DOHH2 (cell line): ENCODE measurements at regions not wholly inside any gene's neighbourhood (a gene's known extent, or its start where the extent isn't known, plus 50 kb on each side); places are given as distances from the start of the nearest gene placed in this dataset.

Experiments
- H3F3A ChIP-seq: fragments of 200-600 bp; sonication (generic), shearing (Covaris generic); 2 replicates; pipeline ENCODE4 v1.6.0; 2016; ENCODE audit warnings: antibody characterized with exemption, mild to moderate bottlenecking; ENCODE audit not compliant: control insufficient read depth, insufficient read depth
- H3K27ac ChIP-seq: fragments of 200-600 bp; sonication (generic); 2 replicates; pipeline ENCODE4 v1.5.1; 2014; ENCODE audit warnings: low read depth, mild to moderate bottlenecking, low read length, moderate library complexity
- H3K27me3 ChIP-seq: fragments of 200-600 bp; sonication (generic); 2 replicates; pipeline ENCODE4 v1.6.1; 2014; ENCODE audit warnings: mild to moderate bottlenecking, low read length, mixed read lengths; ENCODE audit not compliant: control insufficient read depth
- H3K36me3 ChIP-seq: fragments of 200-600 bp; sonication (generic); 2 replicates; pipeline ENCODE4 v1.6.1; 2014; ENCODE audit warnings: mild to moderate bottlenecking, low read length, moderate library complexity, mixed read lengths; ENCODE audit not compliant: control insufficient read depth
- H3K4me1 ChIP-seq: fragments of 200-600 bp; sonication (generic); 2 replicates; pipeline ENCODE4 v1.6.1; 2014; ENCODE audit warnings: mild to moderate bottlenecking, low read length, mixed read lengths; ENCODE audit not compliant: control insufficient read depth
- H3K4me2 ChIP-seq: fragments of 200-600 bp; sonication (generic); 2 replicates; pipeline ENCODE4 v1.6.0; 2014; ENCODE audit warnings: mild to moderate bottlenecking, low read length, moderate library complexity
- H3K4me3 ChIP-seq: fragments of 200-600 bp; sonication (generic); 2 replicates; pipeline ENCODE4 v1.5.1; 2014; ENCODE audit warnings: mild to moderate bottlenecking, low read length, mixed read lengths
- H3K79me2 ChIP-seq: fragments of 200-600 bp; sonication (generic); 2 replicates; pipeline ENCODE4 v1.6.1; 2014; ENCODE audit warnings: mild to moderate bottlenecking, low read length, mixed read lengths; ENCODE audit not compliant: control insufficient read depth
- H3K9me2 ChIP-seq: fragments of 200-600 bp; sonication (generic); replicated peaks from 2 replicates; pipeline ENCODE4 v1.6.1; 2014; ENCODE audit warnings: mild to moderate bottlenecking, low read length, mixed read lengths; ENCODE audit not compliant: control insufficient read depth
- H3K9me3 ChIP-seq: fragments of 200-600 bp; sonication (generic); 2 replicates; pipeline ENCODE4 v1.6.1; 2014; ENCODE audit warnings: antibody characterized with exemption, low read length, mixed read lengths; ENCODE audit not compliant: control insufficient read depth, insufficient read depth
- H4K20me1 ChIP-seq: fragments of 200-600 bp; sonication (generic); 2 replicates; pipeline ENCODE4 v1.6.0; 2014; ENCODE audit warnings: low read depth, mild to moderate bottlenecking, antibody characterized with exemption, low read length, moderate library complexity; ENCODE audit not compliant: control insufficient read depth, insufficient read depth
- EZH2phosphoT487 ChIP-seq: fragments of 200-600 bp; sonication (generic); IDR thresholded peaks from 2 replicates; pipeline ENCODE4 v1.6.1; 2017; ENCODE audit warnings: borderline replicate concordance, mild to moderate bottlenecking, antibody characterized with exemption, low read length, moderate library complexity, mixed read lengths
- TF ChIP-seq, protein P1 (sequence below): fragments of 200-600 bp; sonication (generic); IDR thresholded peaks from one replicate; pipeline ENCODE4 v1.5.1; 2014; ENCODE audit warnings: antibody characterized with exemption, mild to moderate bottlenecking, low read depth, low read length; ENCODE audit not compliant: poor library complexity, severe bottlenecking

DNA sequence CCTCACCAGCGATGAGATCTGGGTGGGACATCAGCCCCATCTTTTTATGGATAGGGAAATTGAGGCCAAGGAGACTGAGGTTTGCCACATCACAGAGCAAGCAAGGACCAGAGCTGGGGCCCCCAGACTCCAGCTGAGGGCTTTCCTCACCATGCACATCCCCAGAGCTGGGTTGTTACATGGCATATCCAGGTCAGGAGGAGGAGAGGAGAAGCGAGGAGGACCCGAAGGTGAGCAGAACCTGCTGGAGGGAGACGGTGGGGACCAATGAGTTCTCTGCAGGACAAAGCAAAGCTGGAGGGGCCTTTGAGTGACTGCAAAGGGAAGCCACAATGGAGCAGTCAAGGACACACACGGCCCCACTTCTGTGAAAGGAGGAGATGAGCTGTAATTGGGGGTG is 255.5 kb upstream of the CSF3R start:
- no peaks in the 10 kb centered on the region for H3K36me3 ChIP-seq
- no peak overlapping the region for H3K4me3 ChIP-seq
- H3K27ac ChIP-seq = no peak overlapping the region
- H3K4me1 ChIP-seq = no peaks in the 10 kb centered on the region
- H3K27me3 ChIP-seq = peaks cover 6% of the 10 kb centered on the region
- TF ChIP-seq, protein P1, sequence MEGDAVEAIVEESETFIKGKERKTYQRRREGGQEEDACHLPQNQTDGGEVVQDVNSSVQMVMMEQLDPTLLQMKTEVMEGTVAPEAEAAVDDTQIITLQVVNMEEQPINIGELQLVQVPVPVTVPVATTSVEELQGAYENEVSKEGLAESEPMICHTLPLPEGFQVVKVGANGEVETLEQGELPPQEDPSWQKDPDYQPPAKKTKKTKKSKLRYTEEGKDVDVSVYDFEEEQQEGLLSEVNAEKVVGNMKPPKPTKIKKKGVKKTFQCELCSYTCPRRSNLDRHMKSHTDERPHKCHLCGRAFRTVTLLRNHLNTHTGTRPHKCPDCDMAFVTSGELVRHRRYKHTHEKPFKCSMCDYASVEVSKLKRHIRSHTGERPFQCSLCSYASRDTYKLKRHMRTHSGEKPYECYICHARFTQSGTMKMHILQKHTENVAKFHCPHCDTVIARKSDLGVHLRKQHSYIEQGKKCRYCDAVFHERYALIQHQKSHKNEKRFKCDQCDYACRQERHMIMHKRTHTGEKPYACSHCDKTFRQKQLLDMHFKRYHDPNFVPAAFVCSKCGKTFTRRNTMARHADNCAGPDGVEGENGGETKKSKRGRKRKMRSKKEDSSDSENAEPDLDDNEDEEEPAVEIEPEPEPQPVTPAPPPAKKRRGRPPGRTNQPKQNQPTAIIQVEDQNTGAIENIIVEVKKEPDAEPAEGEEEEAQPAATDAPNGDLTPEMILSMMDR = no peak
- TF ChIP-seq EZH2phosphoT487 = no peak
- H3F3A ChIP-seq = no peaks in the 10 kb centered on the region
- H4K20me1 ChIP-seq = no peaks in the 10 kb centered on the region
- no peaks in the 10 kb centered on the region for H3K9me2 ChIP-seq
- H3K4me2 ChIP-seq = no peak overlapping the region
- no peaks in the 10 kb centered on the region for H3K9me3 ChIP-seq
- H3K79me2 ChIP-seq = no peaks in the 10 kb centered on the region

DNA sequence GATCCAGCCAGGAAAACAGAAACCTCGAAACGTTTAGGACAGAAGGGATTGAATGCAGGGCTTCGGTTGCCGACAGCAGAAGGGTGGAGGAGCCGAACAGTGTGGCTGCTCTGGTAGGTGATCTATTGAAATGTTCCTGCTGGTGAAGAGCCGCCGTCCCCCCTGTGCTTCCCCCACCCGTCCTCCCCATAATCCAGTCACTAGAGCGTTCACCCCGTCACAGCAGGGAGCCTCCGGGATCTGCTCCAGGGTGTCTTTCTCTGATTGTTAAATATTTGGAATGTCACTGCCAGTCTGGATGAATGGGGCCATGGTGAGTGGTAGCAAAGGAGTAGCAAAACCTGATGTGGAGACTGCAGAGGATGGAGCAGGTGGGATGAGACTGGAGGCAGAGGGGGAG is 255.1 kb upstream of the CSF3R start:
- no peaks in the 10 kb centered on the region for H3K9me3 ChIP-seq
- H3K9me2 ChIP-seq = no peaks in the 10 kb centered on the region
- no peak overlapping the region for H3K27ac ChIP-seq
- no peaks in the 10 kb centered on the region for H4K20me1 ChIP-seq
- H3K4me2 ChIP-seq = no peak overlapping the region
- no peaks in the 10 kb centered on the region for H3K36me3 ChIP-seq
- no peaks in the 10 kb centered on the region for H3F3A ChIP-seq
- TF ChIP-seq EZH2phosphoT487 = no peak
- no peaks in the 10 kb centered on the region for H3K79me2 ChIP-seq
- no peaks in the 10 kb centered on the region for H3K4me1 ChIP-seq
- H3K27me3 ChIP-seq = peaks cover 6% of the 10 kb centered on the region
- no peak overlapping the region for H3K4me3 ChIP-seq

DNA sequence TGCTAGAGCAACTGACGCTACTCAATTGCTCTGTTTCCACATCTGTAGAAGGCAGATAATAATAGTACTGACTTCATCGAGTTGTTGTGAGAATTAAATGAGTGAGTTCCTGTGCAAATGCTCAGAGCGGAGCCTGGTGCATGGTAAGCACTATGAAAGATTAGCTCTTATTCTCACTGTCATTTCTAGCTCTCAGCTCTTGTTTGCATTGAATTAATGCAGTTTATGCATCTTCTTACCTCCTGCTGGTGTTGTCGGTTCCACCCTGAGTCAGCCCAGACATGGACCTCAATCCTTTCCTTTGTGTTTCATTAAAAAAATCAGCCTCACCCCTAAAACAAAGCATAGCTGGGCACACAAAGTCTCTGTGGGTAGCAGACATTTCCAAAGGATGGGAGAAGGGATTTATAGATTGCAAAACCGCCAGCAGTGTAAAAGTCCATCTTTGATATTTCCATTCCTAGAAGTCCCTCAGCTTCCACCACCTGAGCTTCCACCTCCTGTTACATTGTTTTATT is 254.4 kb upstream of the CSF3R start:
- no peak overlapping the region for H3K27ac ChIP-seq
- H3K4me3 ChIP-seq = no peak overlapping the region
- peaks cover 6% of the 10 kb centered on the region for H3K27me3 ChIP-seq
- H3K79me2 ChIP-seq = no peaks in the 10 kb centered on the region
- no peaks in the 10 kb centered on the region for H3K9me3 ChIP-seq
- no peaks in the 10 kb centered on the region for H3K9me2 ChIP-seq
- H4K20me1 ChIP-seq = no peaks in the 10 kb centered on the region
- no peaks in the 10 kb centered on the region for H3F3A ChIP-seq
- H3K4me2 ChIP-seq = no peak overlapping the region
- H3K36me3 ChIP-seq = no peaks in the 10 kb centered on the region
- no peak for TF ChIP-seq EZH2phosphoT487
- TF ChIP-seq, protein P1 = no peak
- H3K4me1 ChIP-seq = no peaks in the 10 kb centered on the region

DNA sequence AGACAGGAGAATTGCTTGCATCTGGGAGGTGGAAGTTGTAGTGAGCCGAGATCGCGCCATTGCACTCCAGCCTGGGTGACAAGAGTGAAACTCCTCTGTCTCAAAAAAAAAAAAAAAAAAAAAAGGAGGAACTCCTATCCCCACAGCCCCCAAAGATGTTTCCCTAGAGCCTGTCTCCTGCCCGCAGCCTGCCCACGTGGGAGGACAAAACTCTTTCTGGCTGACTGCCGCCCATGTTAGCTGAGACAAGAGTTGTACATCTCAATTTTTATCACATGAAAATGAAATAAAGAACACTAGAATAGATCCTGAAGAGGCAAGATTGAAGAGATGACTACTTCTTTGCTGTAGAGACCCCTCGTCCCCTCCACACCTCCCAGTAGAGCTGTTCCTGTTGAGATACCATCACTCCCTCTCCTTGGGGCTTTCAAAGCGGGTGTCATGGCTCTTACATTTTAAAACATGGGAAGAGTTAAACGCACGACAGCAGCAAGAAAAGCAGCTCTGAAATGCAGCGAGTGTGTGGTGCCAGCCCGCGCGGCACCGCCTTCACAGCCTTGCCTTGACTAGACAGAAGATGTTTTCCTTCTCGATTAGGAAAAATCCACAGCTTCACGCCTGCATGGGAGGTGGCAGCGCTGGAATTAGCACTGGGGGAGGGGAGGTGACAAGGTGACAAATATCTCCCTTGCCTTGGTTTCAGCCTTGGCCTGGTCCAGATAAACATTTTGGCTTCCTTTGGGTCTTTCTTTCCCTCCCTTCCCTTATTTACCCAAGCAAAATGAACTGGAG is 253.4 kb upstream of the CSF3R start:
- Histone ChIP-seq H3K9me3 (no peaks in the 10 kb centered on the region), H3K9me2 (no peaks in the 10 kb centered on the region), H3K27ac (no peak overlapping the region), H3F3A (no peaks in the 10 kb centered on the region), H3K27me3 (peaks cover 6% of the 10 kb centered on the region), H3K36me3 (no peaks in the 10 kb centered on the region), H3K4me3 (no peak overlapping the region), H3K4me1 (no peaks in the 10 kb centered on the region), H3K4me2 (no peak overlapping the region), H3K79me2 (no peaks in the 10 kb centered on the region), H4K20me1 (no peaks in the 10 kb centered on the region)
- no peak for TF ChIP-seq EZH2phosphoT487
- TF ChIP-seq, protein P1 = no peak
